ENCODE measurements at regions not wholly inside any gene's neighbourhood (a gene's known extent, or its start where the extent isn't known, plus 50 kb on each side); places are given as distances from the start of the nearest gene placed in this dataset.
A peak's percentile ranks its signal among the peaks of the same experiment; 100 is the strongest.
"Not testable (repeated sequence)": the region's sequence is repeated elsewhere in the genome, so short reads cannot be mapped to it uniquely, and the experiment has no call there.

DNA sequence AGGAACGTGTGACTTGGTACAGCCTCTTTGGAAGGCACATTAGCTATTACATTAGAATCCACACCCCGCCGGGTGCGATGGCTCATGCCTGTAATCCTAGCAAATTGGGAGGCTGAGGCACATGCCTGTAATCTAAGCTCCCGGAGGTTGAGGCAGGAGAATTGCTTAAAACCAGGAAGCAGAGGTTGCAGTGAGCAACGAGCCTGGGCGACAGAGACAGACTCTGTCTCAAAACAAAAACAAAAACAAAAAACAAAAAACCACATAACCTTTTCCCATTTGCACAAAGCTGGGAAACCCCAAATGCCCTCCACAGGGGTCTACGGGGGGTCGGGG lies 82.7 kb upstream of the METTL9 start:
- not testable (repeated sequence) for DNase-seq

DNA sequence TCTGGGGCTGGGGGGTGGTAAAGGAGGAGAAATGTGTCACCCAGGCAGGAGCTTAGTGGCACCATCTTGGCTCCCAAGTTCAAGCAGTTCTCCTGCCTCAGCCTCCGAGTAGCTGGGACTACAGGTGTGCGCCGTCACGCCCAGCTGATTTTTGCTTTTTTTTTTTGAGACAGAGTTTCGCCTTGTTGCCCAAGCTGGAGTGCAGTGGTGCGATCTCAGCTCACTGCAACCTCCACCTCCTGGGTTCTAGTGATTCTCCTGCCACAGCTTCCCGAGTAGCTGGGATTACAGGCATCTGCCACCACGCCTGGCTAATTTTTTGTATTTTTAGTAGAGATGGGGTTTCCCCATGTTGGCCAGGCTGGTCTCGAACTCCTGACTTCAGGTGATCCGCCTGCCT lies 82.1 kb upstream of the METTL9 start:
- not testable (repeated sequence) for DNase-seq

DNA sequence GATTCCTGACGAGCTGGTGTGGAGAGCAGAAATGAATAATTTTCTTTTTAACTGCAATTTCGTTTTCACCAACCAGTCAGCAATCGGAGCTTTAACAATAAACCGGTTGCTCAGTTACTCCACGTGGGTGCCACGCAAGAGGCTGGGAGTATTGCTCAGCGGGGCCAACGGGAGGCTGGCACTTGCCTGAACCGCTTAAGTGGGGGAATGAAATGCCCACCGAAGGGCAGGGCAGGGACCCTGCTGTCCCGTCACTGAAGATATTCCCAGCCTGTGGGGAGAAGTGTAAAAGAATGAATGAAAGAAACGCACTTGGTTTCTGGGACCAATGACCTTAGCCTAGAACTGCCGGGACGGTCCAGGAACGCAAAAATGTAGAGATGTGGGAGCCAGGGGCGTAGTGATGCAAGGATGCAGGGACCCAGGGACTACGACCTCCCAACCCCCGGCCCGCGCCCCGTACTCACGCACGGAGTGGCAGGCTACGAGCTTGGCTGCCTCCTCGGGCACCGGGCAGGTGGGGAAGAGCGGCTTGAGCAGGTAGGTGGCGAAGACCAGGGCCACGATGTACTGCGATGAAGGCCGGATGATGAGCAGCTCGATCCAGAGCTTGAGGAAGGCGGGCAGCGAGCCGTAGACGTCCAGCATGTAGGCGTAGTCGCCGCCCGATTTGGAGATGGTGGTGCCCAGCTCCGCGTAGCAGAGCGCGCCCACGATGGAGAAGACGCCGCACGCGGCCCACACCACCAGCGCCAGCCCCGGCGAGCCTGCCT lies 79.8 kb upstream of the METTL9 start:
- DNase-seq, result not testable (repeated sequence)

DNA sequence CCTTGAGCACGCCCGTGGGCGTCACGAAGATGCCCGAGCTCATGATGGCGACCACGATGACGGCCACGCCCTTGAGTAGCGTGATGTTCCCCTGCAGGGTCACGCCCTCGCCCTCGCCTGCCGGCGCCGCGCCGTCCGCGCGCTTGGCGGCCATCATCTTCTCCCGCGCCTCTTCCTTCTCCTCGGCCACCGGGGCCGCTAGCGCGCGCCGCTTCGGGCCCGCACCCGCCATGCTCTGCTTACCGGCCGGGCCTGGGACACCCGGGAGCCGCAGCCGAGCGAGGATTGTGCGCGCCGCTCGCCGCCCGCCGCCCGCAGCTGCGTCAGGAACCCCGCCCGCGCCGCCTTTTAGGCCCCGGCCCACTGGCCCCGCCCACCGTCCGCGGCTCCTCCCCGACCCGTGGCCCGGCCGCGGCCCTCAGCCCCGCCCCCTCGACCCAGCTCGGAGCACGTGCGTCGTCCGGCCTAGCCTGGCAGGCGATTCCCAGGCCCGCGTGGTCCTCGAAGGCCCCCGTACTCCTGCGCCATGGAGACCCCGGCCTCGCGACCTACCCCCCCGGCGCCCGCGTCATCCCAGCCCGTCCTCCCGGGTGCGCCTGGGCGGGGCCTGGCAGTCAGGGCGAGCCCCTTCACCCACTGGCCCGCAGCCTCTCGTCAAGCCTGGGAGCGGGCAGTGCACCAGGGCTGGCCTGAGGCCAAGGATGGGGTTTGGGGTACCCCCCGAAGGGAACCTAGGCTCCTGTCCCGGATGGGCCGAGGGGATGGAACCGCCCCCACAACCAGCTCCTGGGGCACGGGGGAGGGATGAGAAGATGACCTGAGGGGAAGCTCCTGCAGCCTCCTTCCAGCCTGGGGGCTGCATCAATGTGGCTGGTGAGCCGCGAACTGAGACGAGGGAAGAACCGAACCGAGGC lies 79.0 kb upstream of the METTL9 start:
- peak; percentile 92 for DNase-seq

DNA sequence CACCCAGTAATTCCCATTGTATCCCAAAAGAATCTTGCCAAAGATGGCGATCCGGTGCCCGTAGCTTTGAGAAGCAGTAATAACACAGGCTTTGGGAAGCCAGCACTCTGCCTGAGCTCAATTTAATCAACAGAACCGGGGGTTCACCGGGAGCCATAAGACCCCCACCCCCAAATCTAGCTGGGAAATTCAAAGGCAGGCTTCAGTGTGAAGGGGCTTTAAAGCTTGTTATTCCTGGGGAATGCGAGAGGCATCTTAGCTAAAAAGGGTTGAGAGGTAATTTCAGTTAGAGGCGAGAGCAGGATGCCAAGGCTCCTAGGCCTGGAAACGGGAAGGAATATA lies 78.4 kb upstream of the METTL9 start:
- not testable (repeated sequence) for DNase-seq

DNA sequence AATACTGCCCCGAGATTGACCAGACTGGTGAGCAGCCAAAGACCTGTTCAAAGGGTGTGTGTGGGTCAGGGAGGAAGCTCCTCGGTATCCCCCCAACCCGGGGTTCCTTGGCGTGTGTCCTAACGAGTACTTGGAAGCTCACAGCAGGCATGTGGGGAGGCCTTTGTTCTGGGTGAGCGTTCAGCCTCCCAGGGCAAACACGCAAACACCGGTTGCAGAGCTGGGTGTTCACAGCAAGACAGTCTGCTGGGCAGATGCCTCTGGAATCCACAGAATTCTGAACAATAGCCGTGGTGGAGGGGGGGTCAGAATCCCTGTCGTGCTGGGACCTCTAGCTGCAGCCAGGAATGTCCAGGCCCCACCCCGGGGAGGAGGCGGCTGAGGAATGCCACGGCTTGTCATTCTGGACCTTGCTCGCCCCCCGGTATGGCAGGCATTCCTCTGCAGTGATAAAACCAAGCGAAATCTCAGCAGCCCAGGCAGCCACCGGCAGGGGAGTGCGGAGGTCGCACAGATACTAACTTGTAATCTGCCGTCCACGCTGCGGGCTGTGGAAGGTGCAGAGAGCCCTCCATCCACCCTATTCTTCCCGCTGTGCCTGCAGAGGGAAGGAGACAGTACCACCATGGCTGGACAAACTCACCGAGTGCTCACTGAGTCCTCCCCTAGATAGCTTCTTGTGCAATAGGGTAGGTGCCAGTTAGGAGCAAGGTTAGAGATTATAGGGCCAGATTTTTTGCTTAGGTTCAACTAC lies 77.8 kb upstream of the METTL9 start:
- not testable (repeated sequence) for DNase-seq

DNA sequence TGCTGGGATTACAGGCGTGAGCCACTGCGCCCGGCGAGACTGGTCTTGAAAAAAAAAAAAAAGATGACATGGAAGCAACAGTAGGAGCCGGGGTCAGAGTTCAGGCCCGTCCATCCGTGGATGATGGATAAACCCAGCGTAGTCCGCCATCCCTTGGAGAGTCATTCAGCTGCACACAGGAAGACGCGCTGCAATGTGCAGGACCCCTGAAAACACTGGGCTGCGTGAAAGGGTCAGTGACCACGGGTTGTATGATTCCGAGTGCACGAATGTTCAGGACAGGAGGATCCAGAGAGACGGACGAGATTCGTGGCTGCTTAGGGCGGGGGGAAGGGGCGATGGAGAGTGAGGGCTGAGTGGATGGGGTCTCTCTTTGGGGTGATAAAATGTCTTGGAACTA lies 76.5 kb upstream of the METTL9 start:
- DNase-seq, result not testable (repeated sequence)

DNA sequence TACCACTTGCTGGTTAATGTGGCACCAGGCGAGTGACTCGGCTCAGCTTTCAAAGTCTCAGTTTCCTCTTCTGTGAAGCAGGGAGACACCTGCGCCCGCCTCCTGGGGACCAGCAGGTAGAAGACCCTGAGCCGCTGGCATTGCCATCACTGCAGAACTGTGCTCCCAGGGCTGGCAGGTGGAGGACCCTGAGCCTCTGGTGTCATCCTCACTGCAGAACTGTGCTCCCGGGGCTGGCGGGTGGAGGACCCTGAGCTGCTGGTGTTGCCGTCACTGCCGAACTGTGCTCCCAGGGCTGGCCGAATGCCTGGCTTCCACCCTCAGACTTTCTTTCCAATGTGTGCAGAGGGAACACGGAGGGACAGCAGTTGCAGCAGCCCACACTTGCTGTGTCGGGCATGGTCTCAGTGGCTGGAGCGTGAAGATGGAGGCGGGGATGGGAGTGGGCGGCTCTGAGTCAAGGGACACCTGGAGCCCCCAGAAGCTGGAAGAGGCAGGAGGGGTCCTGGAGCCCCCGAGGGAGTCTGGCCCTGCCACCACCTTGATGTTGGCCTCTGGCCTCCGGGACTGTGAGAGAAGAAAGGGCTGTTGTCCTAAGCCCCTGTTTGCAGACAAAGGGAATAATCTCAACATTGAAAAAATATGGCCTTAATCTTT lies 75.8 kb upstream of the METTL9 start:
- no peak for DNase-seq

DNA sequence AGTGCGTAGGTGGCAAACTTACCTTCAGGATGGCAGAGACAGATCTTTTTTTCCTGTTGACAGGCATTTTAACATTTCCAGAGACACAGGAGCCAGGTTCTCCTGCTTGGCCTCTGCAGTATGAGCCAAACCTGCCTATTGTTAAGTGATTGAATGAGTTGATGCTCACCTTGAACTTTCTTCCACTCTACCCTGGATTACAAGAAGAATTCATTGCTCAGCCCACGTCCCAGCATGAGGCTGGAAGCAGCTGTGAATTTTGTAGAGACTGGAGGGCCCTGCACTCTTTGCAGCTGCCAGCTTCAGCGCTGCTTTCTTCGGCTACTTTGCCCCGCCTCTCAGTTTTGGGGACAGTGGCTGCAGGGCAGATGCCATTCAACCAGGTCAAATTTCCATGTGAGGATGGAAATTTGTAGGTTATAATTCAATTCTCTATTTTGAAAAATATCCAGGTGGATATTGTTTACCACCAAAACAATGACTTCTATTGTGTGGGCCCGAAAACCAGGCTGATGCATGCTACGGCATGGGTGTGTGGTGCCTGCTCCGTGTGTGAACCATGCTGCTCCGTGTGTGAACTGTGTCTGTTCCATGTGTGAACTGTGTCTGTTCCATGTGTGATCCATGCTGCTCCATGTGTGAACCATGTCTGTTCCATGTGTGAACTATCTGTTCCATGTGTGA lies 75.2 kb upstream of the METTL9 start:
- no peak for DNase-seq

DNA sequence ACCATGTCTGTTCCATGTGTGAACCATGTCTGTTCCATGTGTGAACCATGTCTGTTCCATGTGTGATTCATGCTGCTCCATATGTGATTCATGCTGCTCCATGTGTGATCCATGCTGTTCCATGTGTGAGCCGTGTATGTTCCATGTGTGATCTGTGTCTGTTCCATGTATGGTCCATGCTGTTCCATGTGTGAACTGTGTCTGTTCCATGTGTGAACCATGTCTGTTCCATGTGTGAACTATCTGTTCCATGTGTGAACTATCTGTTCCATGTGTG lies 74.7 kb upstream of the METTL9 start:
- DNase-seq, result not testable (repeated sequence)

DNA sequence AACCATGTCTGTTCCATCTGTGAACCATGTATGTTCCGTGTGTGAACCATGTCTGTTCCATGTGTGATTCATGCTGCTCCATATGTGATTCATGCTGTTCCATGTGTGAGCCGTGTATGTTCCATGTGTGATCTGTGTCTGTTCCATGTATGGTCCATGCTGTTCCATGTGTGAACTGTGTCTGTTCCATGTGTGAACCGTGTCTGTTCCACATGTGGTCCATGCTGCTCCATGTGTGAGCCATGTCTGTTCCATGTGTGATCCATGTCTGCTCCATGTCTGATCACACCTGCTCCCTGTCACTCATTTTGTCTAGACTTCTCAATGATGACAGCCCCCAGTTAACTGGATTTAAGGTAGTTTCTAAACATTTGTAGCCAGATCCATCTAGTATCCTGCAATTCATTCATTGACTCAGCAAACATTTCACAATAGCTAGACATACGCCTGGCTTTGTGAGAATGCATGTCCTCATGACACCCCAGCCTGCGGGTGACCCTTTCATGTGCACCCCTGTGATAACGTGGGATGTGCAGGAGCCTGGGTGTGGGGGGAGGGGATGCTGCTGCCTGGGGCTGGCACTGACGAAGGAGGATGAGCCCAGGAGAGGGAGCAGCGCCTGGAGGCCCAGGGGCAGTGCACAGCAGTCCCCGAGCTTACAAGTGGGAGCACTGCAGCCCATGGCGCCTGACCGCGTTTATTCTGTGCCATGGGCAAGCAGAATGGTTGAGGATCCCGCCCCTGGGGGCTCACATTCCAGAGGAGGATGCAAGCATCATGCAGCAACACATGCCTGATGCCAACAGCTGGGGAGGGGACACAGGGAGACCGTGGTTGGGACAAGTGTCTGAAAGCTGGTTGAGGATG lies 74.1 kb upstream of the METTL9 start:
- not testable (repeated sequence) for DNase-seq

DNA sequence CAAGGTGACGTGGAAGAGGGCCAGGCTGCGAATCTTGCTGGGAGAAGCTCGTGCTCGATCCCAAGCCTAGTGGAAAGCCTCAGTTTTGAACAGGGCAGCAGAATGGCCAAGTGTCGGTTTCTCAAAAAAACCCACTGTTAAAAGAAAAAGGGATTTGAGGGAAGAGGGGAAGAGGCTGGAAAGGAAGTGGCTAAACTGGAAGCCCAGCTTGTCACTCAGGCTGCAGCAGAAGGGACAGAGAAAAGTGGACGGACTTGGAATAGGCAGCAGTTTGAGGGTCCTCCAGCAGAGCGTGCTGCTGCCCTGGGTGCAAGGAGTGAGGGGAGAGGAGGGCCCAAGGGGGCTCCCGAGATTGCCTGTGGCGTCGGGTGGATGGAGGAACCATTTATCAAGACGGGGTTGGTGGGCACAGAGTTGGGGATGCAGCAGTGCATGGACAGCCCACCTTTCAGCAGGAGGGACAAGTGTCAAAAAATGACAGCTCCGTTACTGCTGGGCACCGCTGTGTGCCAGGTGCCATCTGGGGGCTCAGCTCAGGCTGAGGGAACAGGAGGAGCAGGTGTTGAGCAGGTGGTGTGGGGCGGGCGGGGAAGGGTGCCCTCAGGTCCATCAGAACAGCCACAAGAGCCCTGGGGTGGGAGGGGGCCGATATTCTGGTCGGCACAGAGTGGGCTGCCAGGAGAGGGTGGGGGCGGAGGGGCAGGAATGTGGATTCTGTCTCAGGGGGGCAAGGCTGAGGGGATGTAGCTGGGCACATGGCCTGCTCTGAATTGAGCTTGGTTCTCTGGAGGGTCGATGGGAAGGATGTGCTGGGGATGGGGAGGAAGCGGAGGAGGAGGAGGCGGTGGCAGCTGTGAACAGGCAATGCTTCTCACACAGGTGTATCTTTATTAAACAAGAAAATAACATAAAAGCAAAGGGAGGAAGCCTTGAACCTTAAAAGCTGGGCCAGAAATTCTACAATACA lies 73.1 kb upstream of the METTL9 start:
- not testable (repeated sequence) for DNase-seq

DNA sequence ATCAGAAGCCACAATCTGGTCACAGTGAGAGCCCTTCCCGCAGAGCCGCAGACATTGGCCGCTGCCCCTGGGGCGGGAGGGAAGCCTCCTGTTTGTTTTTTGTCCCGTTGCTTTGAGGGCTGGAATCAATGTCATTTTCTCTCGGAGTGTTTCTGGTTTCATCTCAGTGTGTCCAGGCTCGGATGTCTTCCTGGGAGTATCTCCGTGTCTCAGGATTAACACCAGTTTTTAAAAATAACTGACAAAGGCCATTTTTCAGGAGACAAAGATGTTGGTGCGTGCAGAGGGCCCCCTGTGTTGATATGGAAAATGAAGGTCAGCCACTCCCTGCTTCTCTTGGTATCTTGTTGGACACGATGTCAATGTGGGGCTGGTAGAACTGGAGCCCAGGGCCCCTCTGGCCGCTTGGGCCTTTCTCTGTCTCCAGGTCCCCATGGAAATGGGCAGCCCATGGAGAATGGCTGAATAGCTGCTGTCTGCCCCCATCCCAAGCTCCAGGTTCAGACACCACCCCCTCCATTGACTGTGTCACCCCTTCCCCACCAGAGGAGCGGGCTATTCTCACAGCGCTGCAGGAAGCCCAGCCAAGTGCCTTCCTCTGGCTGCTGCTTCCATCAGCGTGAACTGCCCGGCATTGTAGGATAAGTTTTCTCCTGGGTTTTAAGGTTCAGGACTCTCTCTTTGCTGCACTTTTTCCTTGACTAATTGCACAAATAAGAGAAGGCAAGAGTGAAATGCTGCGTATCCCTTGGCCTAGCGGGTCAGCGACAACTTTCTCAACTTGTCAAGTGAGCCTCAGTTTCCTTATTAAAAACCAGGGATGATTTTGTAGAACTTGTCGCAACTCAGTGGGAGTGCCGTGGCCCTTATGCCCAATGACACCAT lies 72.2 kb upstream of the METTL9 start:
- DNase-seq, result no peak

DNA sequence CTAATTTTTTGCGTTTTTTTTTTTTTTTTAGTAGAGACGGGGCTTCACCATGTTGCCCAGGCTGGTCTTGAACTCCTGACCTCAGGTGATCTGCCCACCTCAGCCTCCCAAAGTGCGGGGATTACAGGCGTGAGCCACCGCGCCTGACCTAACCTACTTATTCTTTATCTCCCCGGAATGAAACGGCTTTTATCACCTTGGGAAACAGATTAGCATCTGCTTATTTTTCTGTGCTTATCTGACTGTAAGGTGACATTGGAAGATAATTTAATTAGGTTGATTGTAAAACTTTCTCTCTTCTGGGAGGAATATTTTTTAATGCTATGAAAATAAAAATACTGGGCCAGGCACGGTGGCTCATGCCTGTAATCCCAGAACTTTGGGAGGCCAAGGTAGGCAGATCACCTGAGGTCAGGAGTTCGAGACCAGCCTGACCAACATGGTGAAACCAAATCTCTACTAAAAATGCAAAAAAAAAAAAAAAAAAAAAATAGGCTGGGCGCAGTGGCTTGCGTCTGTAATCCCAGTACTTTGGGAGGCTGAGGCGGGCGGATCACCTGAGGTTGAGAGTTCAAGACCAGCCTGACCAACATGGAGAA lies 70.2 kb upstream of the METTL9 start:
- not testable (repeated sequence) for DNase-seq

DNA sequence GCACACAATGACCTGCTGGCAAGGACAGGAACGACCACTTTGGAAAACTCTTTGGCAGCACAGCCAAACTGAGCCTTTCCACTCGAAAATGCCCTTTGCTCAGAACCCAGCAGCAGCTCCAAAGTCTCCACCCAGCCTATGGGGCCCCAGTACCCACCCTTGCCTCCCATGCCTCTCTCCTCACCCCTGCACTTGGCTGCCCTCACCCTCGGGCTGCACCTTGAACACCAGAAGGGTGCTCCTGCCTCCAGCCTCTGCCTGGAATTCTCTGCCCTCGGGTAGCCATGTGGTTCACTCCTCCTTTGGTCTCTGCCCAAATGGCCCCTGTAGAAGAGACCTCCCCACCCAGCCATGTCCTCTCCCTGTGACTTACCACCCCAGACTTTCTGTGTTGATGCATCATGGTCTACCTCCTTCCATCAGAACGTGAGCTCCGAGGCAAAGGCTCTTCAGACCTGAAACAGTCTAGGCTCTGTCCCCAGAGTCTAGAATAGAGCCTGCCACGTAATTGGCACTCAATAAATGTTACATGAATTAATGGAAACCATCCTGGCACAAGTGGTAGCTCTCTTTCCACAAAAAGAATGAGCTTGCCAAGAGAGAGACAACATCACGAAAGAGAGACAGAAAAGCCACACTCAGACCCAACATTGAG lies 68.5 kb upstream of the METTL9 start:
- DNase-seq, result not testable (repeated sequence)

DNA sequence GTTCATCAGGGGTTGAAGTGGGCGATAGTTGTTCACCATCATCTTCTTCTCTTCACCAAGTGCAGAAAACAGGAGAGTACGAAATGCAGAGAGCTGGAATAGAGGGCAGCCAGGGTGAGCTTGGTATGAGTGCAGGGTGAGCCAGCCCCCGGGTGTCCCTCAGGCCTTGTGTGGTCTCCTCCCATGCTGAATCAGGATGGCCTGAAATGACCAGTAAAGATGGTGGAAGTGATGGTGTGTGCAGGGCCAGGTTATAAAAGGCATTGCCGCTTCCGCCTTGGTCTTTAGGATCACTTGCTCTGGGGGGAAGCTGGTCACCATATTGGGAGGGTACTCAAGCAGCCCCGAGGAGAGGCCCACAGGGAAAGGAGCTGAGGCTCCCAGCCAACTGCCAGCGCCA lies 66.4 kb upstream of the METTL9 start:
- DNase-seq, result not testable (repeated sequence)

DNA sequence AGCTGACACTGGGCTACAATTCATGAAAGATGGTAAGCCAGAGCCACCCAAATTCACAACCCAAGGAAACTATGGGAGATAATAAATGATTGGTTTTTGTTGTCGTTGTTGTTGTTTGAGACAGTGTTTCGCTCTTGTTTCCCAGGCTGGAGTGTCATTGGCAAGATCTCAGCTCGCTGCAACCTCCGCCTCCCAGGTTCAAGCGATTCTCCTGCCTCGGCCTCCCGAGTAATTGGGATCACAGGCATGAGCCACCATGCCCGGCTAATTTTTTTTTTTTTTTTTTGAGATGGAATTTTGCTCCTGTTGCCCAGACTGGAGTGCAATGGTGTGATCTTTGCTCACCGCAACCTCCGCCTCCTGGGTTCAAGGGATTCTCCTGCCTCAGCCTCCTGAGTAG lies 65.9 kb upstream of the METTL9 start:
- DNase-seq, result not testable (repeated sequence)

DNA sequence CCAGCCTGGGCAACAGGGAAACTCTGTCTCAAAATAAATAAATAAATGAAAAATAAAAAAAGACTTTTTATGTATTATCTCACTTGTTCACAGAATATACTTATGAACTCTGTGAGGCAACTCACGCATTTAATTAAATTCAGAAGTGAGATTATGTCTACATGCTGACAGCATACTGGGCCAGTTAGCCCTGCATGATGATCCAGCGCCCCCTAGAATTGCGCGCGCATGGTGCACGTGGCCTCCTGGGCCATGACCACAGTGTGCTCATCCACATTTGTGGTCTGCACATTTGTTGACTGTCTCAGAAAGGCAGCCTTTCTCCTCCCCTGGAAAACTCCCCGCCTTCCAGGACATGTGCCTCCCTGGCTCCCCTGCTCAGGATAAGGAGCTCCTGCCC lies 64.8 kb upstream of the METTL9 start:
- not testable (repeated sequence) for DNase-seq

Data from CD4-positive, alpha-beta T cell treated with Interferon gamma for 1 hour (primary cell).